ENCODE measurements at regions not wholly inside any gene's neighbourhood (a gene's known extent, or its start where the extent isn't known, plus 50 kb on each side); places are given as distances from the start of the nearest gene placed in this dataset.

- TF ChIP-seq MAZ (CRISPR knock-in tag; conservative IDR thresholded peaks at IDR 0.05 in 1 of 2, IDR thresholded peaks at IDR 0.05 in 1 of 2) (no peak), IRF2 (CRISPR knock-in tag; IDR thresholded peaks at IDR 0.05) (no peak), CBFB (CRISPR knock-in tag; IDR thresholded peaks at IDR 0.05) (no peak), ZNF121 (CRISPR knock-in tag; conservative IDR thresholded peaks at IDR 0.05) (no peak), ATF1 (CRISPR knock-in tag; IDR thresholded peaks at IDR 0.05) (no peak), ATF1 (tag; IDR thresholded peaks at IDR 0.05) (no peak), ZNF263 (CRISPR knock-in tag; IDR thresholded peaks at IDR 0.05; ENCODE audit: borderline replicate concordance) (no peak)
- TF ChIP-seq, protein P1, sequence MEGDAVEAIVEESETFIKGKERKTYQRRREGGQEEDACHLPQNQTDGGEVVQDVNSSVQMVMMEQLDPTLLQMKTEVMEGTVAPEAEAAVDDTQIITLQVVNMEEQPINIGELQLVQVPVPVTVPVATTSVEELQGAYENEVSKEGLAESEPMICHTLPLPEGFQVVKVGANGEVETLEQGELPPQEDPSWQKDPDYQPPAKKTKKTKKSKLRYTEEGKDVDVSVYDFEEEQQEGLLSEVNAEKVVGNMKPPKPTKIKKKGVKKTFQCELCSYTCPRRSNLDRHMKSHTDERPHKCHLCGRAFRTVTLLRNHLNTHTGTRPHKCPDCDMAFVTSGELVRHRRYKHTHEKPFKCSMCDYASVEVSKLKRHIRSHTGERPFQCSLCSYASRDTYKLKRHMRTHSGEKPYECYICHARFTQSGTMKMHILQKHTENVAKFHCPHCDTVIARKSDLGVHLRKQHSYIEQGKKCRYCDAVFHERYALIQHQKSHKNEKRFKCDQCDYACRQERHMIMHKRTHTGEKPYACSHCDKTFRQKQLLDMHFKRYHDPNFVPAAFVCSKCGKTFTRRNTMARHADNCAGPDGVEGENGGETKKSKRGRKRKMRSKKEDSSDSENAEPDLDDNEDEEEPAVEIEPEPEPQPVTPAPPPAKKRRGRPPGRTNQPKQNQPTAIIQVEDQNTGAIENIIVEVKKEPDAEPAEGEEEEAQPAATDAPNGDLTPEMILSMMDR (IDR thresholded peaks at IDR 0.05 in 2 of 3, conservative IDR thresholded peaks at IDR 0.05 in 1 of 3; ENCODE audit: insufficient read depth in 2 of 3, low read depth in 1 of 3, low read length in 3 of 3) = no peak
- TF ChIP-seq, protein P2, sequence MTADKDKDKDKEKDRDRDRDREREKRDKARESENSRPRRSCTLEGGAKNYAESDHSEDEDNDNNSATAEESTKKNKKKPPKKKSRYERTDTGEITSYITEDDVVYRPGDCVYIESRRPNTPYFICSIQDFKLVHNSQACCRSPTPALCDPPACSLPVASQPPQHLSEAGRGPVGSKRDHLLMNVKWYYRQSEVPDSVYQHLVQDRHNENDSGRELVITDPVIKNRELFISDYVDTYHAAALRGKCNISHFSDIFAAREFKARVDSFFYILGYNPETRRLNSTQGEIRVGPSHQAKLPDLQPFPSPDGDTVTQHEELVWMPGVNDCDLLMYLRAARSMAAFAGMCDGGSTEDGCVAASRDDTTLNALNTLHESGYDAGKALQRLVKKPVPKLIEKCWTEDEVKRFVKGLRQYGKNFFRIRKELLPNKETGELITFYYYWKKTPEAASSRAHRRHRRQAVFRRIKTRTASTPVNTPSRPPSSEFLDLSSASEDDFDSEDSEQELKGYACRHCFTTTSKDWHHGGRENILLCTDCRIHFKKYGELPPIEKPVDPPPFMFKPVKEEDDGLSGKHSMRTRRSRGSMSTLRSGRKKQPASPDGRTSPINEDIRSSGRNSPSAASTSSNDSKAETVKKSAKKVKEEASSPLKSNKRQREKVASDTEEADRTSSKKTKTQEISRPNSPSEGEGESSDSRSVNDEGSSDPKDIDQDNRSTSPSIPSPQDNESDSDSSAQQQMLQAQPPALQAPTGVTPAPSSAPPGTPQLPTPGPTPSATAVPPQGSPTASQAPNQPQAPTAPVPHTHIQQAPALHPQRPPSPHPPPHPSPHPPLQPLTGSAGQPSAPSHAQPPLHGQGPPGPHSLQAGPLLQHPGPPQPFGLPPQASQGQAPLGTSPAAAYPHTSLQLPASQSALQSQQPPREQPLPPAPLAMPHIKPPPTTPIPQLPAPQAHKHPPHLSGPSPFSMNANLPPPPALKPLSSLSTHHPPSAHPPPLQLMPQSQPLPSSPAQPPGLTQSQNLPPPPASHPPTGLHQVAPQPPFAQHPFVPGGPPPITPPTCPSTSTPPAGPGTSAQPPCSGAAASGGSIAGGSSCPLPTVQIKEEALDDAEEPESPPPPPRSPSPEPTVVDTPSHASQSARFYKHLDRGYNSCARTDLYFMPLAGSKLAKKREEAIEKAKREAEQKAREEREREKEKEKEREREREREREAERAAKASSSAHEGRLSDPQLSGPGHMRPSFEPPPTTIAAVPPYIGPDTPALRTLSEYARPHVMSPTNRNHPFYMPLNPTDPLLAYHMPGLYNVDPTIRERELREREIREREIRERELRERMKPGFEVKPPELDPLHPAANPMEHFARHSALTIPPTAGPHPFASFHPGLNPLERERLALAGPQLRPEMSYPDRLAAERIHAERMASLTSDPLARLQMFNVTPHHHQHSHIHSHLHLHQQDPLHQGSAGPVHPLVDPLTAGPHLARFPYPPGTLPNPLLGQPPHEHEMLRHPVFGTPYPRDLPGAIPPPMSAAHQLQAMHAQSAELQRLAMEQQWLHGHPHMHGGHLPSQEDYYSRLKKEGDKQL (CRISPR knock-in tag; IDR thresholded peaks at IDR 0.05; ENCODE audit: borderline replicate concordance) = no peak
Observed at GRCh38 chr11:101718402-101718801, 134.6 kb upstream of the TRPC6 start.

All from K562 (cell line).